ENCODE measurements at regions not wholly inside any gene's neighbourhood (a gene's known extent, or its start where the extent isn't known, plus 50 kb on each side); places are given as distances from the start of the nearest gene placed in this dataset.

- no peak for DNase-seq
Measured at GRCh38 chr13:76163761-76164160, 527.6 kb downstream of the LMO7 start.

- DNase-seq: no peak
Measured at GRCh38 chr13:76160961-76161925, 525.1 kb downstream of the LMO7 start.

GRCh38 chr13:76160506-76160905 is 524.4 kb downstream of the LMO7 start:
- no peak for DNase-seq

DNA sequence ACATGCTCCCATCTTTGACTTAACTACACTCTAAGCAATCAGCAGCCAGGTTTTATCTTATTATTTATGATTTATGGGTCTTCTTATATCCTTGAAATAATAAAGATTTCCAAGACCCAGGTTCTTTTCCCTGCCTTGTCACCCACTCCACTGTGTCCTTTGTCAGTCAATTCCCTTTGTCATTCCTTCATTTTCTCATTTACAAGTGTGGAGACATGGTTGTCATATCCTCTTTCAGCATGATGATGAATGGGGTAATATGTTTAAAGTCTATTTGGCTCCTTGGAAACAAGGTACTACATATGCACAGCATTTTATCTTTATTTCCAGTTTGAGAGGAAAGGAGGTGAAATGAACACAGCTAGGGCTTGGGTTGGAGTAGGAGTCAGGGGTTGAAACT is 521.8 kb downstream of the LMO7 start:
- DNase-seq: no peak

GRCh38 chr13:76153239-76153638 is 517.1 kb downstream of the LMO7 start:
- no peak for DNase-seq

GRCh38 chr13:76148926-76149325 is 512.8 kb downstream of the LMO7 start:
- no peak for DNase-seq

GRCh38 chr13:76148374-76148773 is 512.2 kb downstream of the LMO7 start:
- DNase-seq: no peak

- DNase-seq: no peak
Measured at GRCh38 chr13:76132532-76132931, 496.4 kb downstream of the LMO7 start.

GRCh38 chr13:76131551-76131950 is 495.4 kb downstream of the LMO7 start:
- no peak for DNase-seq

DNA sequence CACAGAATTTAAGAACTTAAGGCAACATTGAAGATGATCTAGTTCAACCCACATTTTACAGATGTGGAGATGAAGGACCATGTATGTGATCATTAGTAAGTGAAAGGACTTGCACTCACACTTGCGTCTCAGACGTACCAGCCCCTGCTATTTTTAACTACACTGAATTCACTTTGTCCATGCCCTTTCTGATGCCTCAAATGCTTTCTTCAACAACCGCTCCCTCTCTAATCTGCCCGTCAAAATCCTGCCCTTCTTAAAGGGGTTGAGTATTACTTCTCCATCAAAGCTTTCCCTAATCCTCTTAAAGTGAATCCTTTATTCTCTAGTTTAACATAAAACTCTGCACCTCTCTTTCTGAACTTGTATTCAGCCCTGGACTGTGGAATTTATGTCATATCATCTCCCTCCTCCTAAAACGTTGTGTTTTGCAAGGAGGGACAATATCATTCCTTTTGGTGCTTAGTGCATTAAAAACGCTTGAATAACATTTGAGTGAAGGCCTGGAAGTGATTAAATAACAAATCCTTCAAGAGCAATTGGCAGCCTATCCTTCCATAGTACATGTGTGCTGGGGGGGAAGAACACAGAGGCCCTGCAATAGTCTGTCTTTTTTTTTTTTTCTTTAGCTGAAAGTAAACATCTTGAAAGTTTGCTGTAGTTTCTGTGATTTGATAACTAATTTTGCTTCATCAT is 493.3 kb downstream of the LMO7 start:
- DNase-seq: no peak

DNA sequence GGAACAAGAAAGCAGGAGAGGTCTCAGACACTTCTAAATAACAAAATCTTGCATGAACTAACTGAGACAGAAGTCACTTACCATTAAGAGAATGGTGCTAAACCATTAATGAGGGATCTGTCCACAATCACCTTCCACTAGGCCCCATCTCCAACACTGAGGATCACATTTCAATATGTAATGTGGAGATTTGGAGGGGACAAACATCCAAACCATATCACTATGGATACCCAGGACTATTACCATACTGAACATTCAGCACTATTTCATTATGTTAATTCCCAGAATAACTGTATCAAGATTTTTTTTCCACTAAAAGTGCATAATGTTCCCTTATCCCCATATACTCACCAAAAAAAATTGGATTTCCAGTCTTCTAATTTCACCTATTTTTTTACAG is 491.8 kb downstream of the LMO7 start:
- no peak for DNase-seq

DNA sequence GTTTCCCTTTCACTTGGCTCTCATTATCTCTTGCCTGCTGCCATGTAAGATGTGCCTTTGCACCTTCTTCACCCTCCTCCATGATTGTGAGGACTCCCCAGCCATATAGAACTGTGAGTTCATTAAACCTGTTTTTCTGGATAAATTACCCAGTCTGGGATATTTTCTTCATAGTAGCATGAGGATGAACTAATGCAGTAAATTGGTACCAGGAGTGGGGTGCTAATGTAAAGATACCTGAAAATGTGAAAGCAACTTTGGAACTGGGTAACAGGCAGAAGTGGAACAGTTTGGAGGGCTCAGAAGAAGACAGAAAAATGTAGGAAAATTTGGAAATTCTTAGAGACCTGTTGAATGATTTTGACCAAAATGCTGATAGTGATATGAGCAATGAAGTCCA is 487.4 kb downstream of the LMO7 start:
- no peak for DNase-seq

DNA sequence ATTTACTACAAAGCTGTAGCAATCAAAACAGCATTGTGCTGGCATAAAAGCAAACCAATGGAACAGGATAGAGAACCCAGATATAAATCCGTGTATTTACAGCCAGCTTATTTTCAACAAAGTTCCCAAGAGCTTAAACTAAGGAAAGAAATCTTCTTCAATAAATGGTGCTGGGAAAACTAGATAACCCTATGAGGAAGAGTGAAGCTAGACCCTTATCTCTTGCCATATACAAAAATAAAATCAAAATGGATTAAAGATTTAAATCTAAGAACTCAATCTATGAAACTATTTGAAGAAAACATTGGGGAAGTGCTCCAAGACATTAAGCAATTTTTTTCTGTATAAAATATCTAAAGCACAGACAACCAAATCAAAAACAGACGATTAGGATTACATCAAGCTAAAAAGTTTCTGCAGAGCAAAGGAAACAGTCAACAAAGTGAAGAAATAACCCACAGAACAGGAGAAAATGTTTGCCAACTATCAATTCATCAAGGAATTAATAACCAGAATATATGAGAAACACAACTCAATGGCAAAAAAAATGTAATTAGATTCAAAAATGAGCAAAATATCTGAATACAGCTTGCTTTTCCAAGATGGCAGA is 480.7 kb downstream of the LMO7 start:
- no peak for DNase-seq

GRCh38 chr13:76106763-76107162 is 470.6 kb downstream of the LMO7 start:
- no peak for DNase-seq

DNA sequence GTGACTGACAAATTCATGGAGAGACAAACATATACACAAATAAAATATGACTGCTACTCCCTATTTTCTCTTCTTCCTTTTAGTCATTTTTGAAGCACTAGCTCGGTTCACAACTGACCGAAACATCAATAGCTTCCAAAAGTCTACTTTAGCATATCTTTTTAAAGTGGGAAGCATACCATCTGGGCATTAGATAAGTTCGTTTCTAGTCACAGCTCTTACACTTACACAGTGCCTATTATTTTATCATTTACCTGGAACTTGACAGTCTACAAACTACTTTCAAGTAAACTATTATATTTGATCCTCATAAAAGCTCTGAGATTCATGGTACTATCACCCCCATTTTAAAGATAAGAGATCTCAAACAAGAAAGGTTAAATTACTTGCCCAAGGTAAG is 458.5 kb downstream of the LMO7 start:
- DNase-seq: no peak

- DNase-seq: no peak
Measured at GRCh38 chr13:76091076-76091475, 454.9 kb downstream of the LMO7 start.

- no peak for DNase-seq
Measured at GRCh38 chr13:76086729-76087128, 450.6 kb downstream of the LMO7 start.

DNA sequence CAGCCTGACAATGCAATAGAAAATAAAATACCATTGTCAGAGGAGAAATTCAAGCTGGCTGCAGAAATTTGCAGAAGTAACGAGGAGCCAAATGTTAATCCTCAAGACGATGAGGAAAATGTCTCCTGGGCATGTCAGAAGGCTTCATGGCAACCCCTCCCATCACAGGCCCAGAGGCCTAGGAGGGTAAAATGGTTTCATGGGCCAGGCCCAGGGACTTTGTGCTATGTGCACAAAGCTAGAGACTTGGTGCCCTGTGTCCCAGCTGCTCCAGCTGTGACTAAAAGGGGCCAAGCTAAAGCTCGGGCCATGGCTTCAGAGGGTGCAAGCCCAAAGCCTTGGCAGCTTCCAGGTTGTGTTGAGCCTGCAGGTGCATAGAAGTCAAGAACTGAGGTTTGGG is 431.7 kb downstream of the LMO7 start:
- DNase-seq: no peak

GRCh38 chr13:76053181-76053580 is 417.1 kb downstream of the LMO7 start:
- DNase-seq: no peak

DNA sequence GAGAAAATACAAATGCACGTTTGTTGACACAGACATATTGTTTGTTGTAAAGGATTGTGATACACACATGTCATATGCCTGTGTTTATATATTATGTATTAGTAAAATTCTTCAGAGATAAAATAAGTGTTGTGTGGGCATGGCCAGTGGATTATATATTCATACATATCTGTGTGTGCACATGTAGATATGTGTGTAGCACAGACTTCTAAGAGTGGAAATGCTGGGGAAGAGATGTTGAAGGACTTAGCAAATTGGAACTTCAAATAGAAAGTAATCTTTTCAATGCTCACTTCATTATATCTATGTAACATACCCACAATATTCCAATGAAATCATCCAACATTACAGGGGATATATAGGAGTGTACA is 413.2 kb downstream of the LMO7 start:
- DNase-seq: no peak

- no peak for DNase-seq
Measured at GRCh38 chr13:76048675-76049375, 412.7 kb downstream of the LMO7 start.

- DNase-seq: no peak
Measured at GRCh38 chr13:76048131-76048530, 412.0 kb downstream of the LMO7 start.

- DNase-seq: no peak
Measured at GRCh38 chr13:76043874-76044273, 407.7 kb downstream of the LMO7 start.
